ENCODE measurements at regions not wholly inside any gene's neighbourhood (a gene's known extent, or its start where the extent isn't known, plus 50 kb on each side); places are given as distances from the start of the nearest gene placed in this dataset.

DNA sequence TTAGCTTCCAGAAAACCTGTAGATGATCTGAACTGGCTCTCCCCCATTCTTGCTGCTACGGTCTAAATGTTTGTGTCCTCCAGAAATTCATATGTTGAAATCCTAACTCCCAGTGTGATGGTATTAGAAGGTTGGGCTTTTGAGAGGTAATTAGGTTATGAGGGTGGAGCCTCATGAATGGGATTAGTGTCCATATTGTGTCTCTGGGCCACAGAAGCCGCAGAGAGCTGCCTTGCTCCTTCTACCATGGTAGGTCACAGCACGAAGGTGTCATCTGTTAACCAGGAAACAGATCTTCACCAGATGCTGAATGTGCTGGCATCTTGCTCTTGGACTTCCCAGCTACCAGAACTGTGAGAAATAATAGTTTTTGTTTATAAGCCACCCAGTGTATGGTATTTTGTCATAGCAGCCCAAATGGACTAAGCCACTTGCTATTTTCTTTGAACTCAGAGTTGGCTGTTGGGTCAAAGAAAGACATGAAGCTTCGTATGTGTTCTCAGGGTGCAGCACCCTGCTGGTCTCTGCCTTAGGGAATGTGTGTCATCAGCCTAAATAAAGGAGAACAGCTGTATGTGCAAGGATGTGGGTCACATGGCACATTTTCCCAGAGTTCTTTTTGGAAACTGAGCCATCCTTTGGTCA is 317.5 kb upstream of the SLCO3A1 start:
- TF ChIP-seq, protein P1, sequence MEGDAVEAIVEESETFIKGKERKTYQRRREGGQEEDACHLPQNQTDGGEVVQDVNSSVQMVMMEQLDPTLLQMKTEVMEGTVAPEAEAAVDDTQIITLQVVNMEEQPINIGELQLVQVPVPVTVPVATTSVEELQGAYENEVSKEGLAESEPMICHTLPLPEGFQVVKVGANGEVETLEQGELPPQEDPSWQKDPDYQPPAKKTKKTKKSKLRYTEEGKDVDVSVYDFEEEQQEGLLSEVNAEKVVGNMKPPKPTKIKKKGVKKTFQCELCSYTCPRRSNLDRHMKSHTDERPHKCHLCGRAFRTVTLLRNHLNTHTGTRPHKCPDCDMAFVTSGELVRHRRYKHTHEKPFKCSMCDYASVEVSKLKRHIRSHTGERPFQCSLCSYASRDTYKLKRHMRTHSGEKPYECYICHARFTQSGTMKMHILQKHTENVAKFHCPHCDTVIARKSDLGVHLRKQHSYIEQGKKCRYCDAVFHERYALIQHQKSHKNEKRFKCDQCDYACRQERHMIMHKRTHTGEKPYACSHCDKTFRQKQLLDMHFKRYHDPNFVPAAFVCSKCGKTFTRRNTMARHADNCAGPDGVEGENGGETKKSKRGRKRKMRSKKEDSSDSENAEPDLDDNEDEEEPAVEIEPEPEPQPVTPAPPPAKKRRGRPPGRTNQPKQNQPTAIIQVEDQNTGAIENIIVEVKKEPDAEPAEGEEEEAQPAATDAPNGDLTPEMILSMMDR (IDR thresholded peaks at IDR 0.05; ENCODE audit: low read depth, low read length) = no peak
- no peak for TF ChIP-seq POLR2A (IDR thresholded peaks at IDR 0.05; ENCODE audit: extremely low read depth, insufficient read length)

All from NB4 (cell line).